GM06990 (cell line): ENCODE measurements at regions not wholly inside any gene's neighbourhood (a gene's known extent, or its start where the extent isn't known, plus 50 kb on each side); places are given as distances from the start of the nearest gene placed in this dataset.

ENCODE experiments used
- DNase-seq: peaks from one replicate; pipeline ENCODE4 v3.0.0-alpha.2; 2011; ENCODE audit not compliant: insufficient read length; ENCODE audit errors: extremely low read depth
- H3K27me3 ChIP-seq: replicated peaks from 2 replicates; pipeline ENCODE4 v1.6.0; 2011; ENCODE audit warnings: low read length; ENCODE audit not compliant: control insufficient read depth, insufficient read depth
- H3K36me3 ChIP-seq: 2 replicates; pipeline ENCODE4 v1.5.1; 2011; ENCODE audit warnings: low read length; ENCODE audit not compliant: control insufficient read depth, insufficient read depth
- H3K4me3 ChIP-seq: replicated peaks from 2 replicates; pipeline ENCODE4 v1.5.1; 2011; ENCODE audit warnings: low read depth, mild to moderate bottlenecking, control low read depth, low read length
- CTCF ChIP-seq: IDR thresholded peaks from 2 replicates; pipeline ENCODE4 v1.5.1; 2011; ENCODE audit warnings: low read length, control low read depth, mild to moderate bottlenecking, inconsistent platforms; ENCODE audit not compliant: insufficient read depth, poor library complexity, severe bottlenecking

- Histone ChIP-seq H3K27me3 (no peaks in the 10 kb centered on the region), H3K4me3 (no peak overlapping the region), H3K36me3 (no peaks in the 10 kb centered on the region)
- no peak for DNase-seq
- no peak for TF ChIP-seq CTCF
Measured at GRCh38 chr15:98390946-98391530, 257.3 kb upstream of the IGF1R start.

GRCh38 chr15:98391568-98391967 lies 256.8 kb upstream of the IGF1R start:
- Histone ChIP-seq H3K36me3 (no peaks in the 10 kb centered on the region), H3K4me3 (no peak overlapping the region), H3K27me3 (no peaks in the 10 kb centered on the region)
- no peak for DNase-seq
- no peak for TF ChIP-seq CTCF

GRCh38 chr15:98393471-98393870 lies 254.9 kb upstream of the IGF1R start:
- Histone ChIP-seq H3K36me3 (no peaks in the 10 kb centered on the region), H3K27me3 (no peaks in the 10 kb centered on the region; the same call in 1 of the 2 replicates), H3K4me3 (no peak overlapping the region)
- DNase-seq: no peak
- no peak for TF ChIP-seq CTCF

GRCh38 chr15:98394546-98394945 lies 253.8 kb upstream of the IGF1R start:
- DNase-seq: no peak
- Histone ChIP-seq H3K36me3 (no peaks in the 10 kb centered on the region), H3K4me3 (no peak overlapping the region), H3K27me3 (no peaks in the 10 kb centered on the region; the same call in 1 of the 2 replicates)
- no peak for TF ChIP-seq CTCF

GRCh38 chr15:98395974-98396610 lies 252.2 kb upstream of the IGF1R start:
- H3K4me3 ChIP-seq: no peak overlapping the region
- H3K27me3 ChIP-seq: no peaks in the 10 kb centered on the region; the same call in 1 of the 2 replicates
- no peak for TF ChIP-seq CTCF
- no peak for DNase-seq
- no peaks in the 10 kb centered on the region for H3K36me3 ChIP-seq

GRCh38 chr15:98397419-98397818 lies 250.9 kb upstream of the IGF1R start:
- H3K27me3 ChIP-seq: no peaks in the 10 kb centered on the region; the same call in 1 of the 2 replicates
- no peak for DNase-seq
- H3K36me3 ChIP-seq: no peaks in the 10 kb centered on the region
- TF ChIP-seq CTCF: no peak
- no peak overlapping the region for H3K4me3 ChIP-seq
